Karpas-422 (cell line): ENCODE measurements at regions not wholly inside any gene's neighbourhood (a gene's known extent, or its start where the extent isn't known, plus 50 kb on each side); places are given as distances from the start of the nearest gene placed in this dataset.
"Not testable (repeated sequence)": the region's sequence is repeated elsewhere in the genome, so short reads cannot be mapped to it uniquely, and the experiment has no call there.

Experiments
- DNase-seq: peaks from one replicate; pipeline ENCODE4 v3.0.0-alpha.2; 2015
- H2AFZ ChIP-seq: fragments of 200-600 bp; sonication (generic); 2 replicates; pipeline ENCODE4 v1.6.1; 2014; ENCODE audit warnings: antibody characterized with exemption, low read length, mixed read lengths
- H3K27ac ChIP-seq: fragments of 200-600 bp; sonication (generic); 2 replicates; pipeline ENCODE4 v1.5.1; 2014; ENCODE audit warnings: mild to moderate bottlenecking, low read length, moderate library complexity
- H3K27me3 ChIP-seq: fragments of 200-600 bp; sonication (generic); 2 replicates; pipeline ENCODE4 v1.6.1; 2014; ENCODE audit warnings: low read length, mixed read lengths
- H3K36me3 ChIP-seq: fragments of 200-600 bp; sonication (generic); 2 replicates; pipeline ENCODE4 v1.6.1; 2014; ENCODE audit warnings: low read length, mixed read lengths; ENCODE audit not compliant: insufficient read depth
- H3K4me1 ChIP-seq: fragments of 200-600 bp; sonication (generic); 2 replicates; pipeline ENCODE4 v1.6.1; 2014; ENCODE audit warnings: mild to moderate bottlenecking, low read length, mixed read lengths
- H3K4me2 ChIP-seq: fragments of 200-600 bp; sonication (generic); 2 replicates; pipeline ENCODE4 v1.6.1; 2014; ENCODE audit warnings: low read length, low read depth, mild to moderate bottlenecking; ENCODE audit not compliant: poor library complexity, severe bottlenecking
- H3K4me3 ChIP-seq: fragments of 200-600 bp; sonication (generic); 2 replicates; pipeline ENCODE4 v1.5.1; 2014; ENCODE audit warnings: mild to moderate bottlenecking, antibody characterized with exemption, low read length, mixed read lengths
- H3K79me2 ChIP-seq: fragments of 200-600 bp; sonication (generic); 2 replicates; pipeline ENCODE4 v1.6.1; 2014; ENCODE audit warnings: mild to moderate bottlenecking, low read length, mixed read lengths
- H3K9ac ChIP-seq: fragments of 200-600 bp; sonication (generic); 2 replicates; pipeline ENCODE4 v1.6.0; 2014; ENCODE audit warnings: low read length
- H3K9me2 ChIP-seq: fragments of 200-600 bp; sonication (generic), shearing (Covaris generic); replicated peaks from 2 replicates; pipeline ENCODE4 v1.6.0; 2014; ENCODE audit warnings: mild to moderate bottlenecking, low read length, moderate library complexity; ENCODE audit not compliant: insufficient read depth
- H3K9me3 ChIP-seq: fragments of 300-700, 200-600 bp; sonication (generic); 2 replicates; pipeline ENCODE4 v1.6.1; 2014; ENCODE audit warnings: low read length, mixed read lengths
- H4K20me1 ChIP-seq: fragments of 200-600 bp; sonication (generic); 2 replicates; pipeline ENCODE4 v1.6.1; 2014; ENCODE audit warnings: mild to moderate bottlenecking, antibody characterized with exemption, low read length, low read depth; ENCODE audit not compliant: insufficient read depth

- no peak for DNase-seq
- Histone ChIP-seq H2AFZ (no peak overlapping the region), H3K4me2 (no peak overlapping the region), H3K27ac (no peak overlapping the region), H3K27me3 (no peaks in the 10 kb centered on the region), H3K4me1 (no peaks in the 10 kb centered on the region), H3K9me2 (0 out of 2 replicates have a peak, but pooled peaks cover 3% of the 10 kb centered on the region), H3K9ac (no peak overlapping the region), H3K9me3 (no peaks in the 10 kb centered on the region), H4K20me1 (no peaks in the 10 kb centered on the region), H3K79me2 (no peaks in the 10 kb centered on the region), H3K4me3 (no peak overlapping the region), H3K36me3 (no peaks in the 10 kb centered on the region)
These were observed 414.2 kb downstream of the RMST start for GRCh38 chr12:97876780-97877179.

GRCh38 chr12:97877404-97877803, 414.8 kb downstream of the RMST start:
- no peaks in the 10 kb centered on the region for H3K27me3 ChIP-seq
- H3K27ac ChIP-seq, result no peak overlapping the region
- no peak overlapping the region for H3K4me3 ChIP-seq
- 0 out of 2 replicates have a peak, but pooled peaks cover 3% of the 10 kb centered on the region for H3K9me2 ChIP-seq
- no peaks in the 10 kb centered on the region for H4K20me1 ChIP-seq
- DNase-seq, result no peak
- no peaks in the 10 kb centered on the region for H3K4me1 ChIP-seq
- H3K4me2 ChIP-seq, result no peak overlapping the region
- H3K9me3 ChIP-seq, result no peaks in the 10 kb centered on the region
- no peak overlapping the region for H3K9ac ChIP-seq
- H2AFZ ChIP-seq, result no peak overlapping the region
- H3K79me2 ChIP-seq, result no peaks in the 10 kb centered on the region
- no peaks in the 10 kb centered on the region for H3K36me3 ChIP-seq

GRCh38 chr12:97886511-97887176, 424.0 kb downstream of the RMST start:
- H3K9ac ChIP-seq, result no peak overlapping the region
- no peak overlapping the region for H3K27ac ChIP-seq
- H3K79me2 ChIP-seq, result no peaks in the 10 kb centered on the region
- DNase-seq, result no peak
- no peaks in the 10 kb centered on the region for H4K20me1 ChIP-seq
- no peaks in the 10 kb centered on the region for H3K27me3 ChIP-seq
- H2AFZ ChIP-seq, result no peak overlapping the region
- H3K4me1 ChIP-seq, result no peaks in the 10 kb centered on the region
- H3K36me3 ChIP-seq, result no peaks in the 10 kb centered on the region
- no peaks in the 10 kb centered on the region for H3K9me2 ChIP-seq
- H3K4me2 ChIP-seq, result no peak overlapping the region
- H3K9me3 ChIP-seq, result no peaks in the 10 kb centered on the region
- H3K4me3 ChIP-seq, result no peak overlapping the region

- DNase-seq, H3K27ac ChIP-seq, H3K4me2 ChIP-seq: not testable (repeated sequence)
These were observed 435.3 kb downstream of the RMST start for GRCh38 chr12:97897881-97898280.

GRCh38 chr12:97899529-97899928, 436.9 kb downstream of the RMST start:
- Histone ChIP-seq H3K27me3 (no peaks in the 10 kb centered on the region), H3K4me1 (no peaks in the 10 kb centered on the region), H3K9me3 (no peaks in the 10 kb centered on the region), H3K27ac (no peak overlapping the region), H3K9ac (no peak overlapping the region), H4K20me1 (no peaks in the 10 kb centered on the region), H3K9me2 (no peaks in the 10 kb centered on the region), H2AFZ (no peak overlapping the region), H3K4me2 (no peak overlapping the region), H3K36me3 (no peaks in the 10 kb centered on the region), H3K4me3 (no peak overlapping the region), H3K79me2 (no peaks in the 10 kb centered on the region)
- no peak for DNase-seq

More at GRCh38 chr12:97897881-97898280, 435.3 kb downstream of the RMST start:
- H3K27me3 ChIP-seq, H3K4me3 ChIP-seq, H4K20me1 ChIP-seq, H3K36me3 ChIP-seq, H3K4me1 ChIP-seq, H3K9me3 ChIP-seq, H2AFZ ChIP-seq, H3K9me2 ChIP-seq, H3K79me2 ChIP-seq, H3K9ac ChIP-seq: not testable (repeated sequence)

- Histone ChIP-seq H3K4me3 (no peak overlapping the region), H3K4me2 (no peak overlapping the region), H3K36me3 (no peaks in the 10 kb centered on the region), H3K9me3 (no peaks in the 10 kb centered on the region), H3K9me2 (no peaks in the 10 kb centered on the region), H3K27ac (no peak overlapping the region), H3K27me3 (no peaks in the 10 kb centered on the region), H4K20me1 (no peaks in the 10 kb centered on the region), H3K9ac (no peak overlapping the region), H3K4me1 (no peaks in the 10 kb centered on the region), H2AFZ (no peak overlapping the region), H3K79me2 (no peaks in the 10 kb centered on the region)
- DNase-seq, result no peak
These were observed 437.4 kb downstream of the RMST start for GRCh38 chr12:97899956-97900355.

GRCh38 chr12:97903356-97903755, 440.8 kb downstream of the RMST start:
- H3K4me1 ChIP-seq, result no peaks in the 10 kb centered on the region
- H3K27me3 ChIP-seq, result no peaks in the 10 kb centered on the region
- no peaks in the 10 kb centered on the region for H3K9me2 ChIP-seq
- H3K36me3 ChIP-seq, result no peaks in the 10 kb centered on the region
- no peak overlapping the region for H3K4me3 ChIP-seq
- DNase-seq, result no peak
- H3K79me2 ChIP-seq, result no peaks in the 10 kb centered on the region
- H3K9ac ChIP-seq, result no peak overlapping the region
- no peak overlapping the region for H3K27ac ChIP-seq
- no peak overlapping the region for H2AFZ ChIP-seq
- H3K9me3 ChIP-seq, result no peaks in the 10 kb centered on the region
- no peak overlapping the region for H3K4me2 ChIP-seq
- no peaks in the 10 kb centered on the region for H4K20me1 ChIP-seq

GRCh38 chr12:97907504-97907903, 444.9 kb downstream of the RMST start:
- Histone ChIP-seq H3K79me2 (no peaks in the 10 kb centered on the region), H3K9me2 (no peaks in the 10 kb centered on the region), H3K9ac (no peak overlapping the region), H3K27me3 (no peaks in the 10 kb centered on the region), H2AFZ (no peak overlapping the region), H3K9me3 (no peaks in the 10 kb centered on the region), H3K4me1 (no peaks in the 10 kb centered on the region), H4K20me1 (no peaks in the 10 kb centered on the region), H3K27ac (no peak overlapping the region), H3K4me3 (no peak overlapping the region), H3K4me2 (no peak overlapping the region), H3K36me3 (no peaks in the 10 kb centered on the region)
- DNase-seq, result no peak
